Activated T-helper 9 cell treated with anti-CD3 and anti-CD28 coated beads, Interleukin-2, amount 50 U/mL, for 16 hours (primary cell): ENCODE measurements at regions not wholly inside any gene's neighbourhood (a gene's known extent, or its start where the extent isn't known, plus 50 kb on each side); places are given as distances from the start of the nearest gene placed in this dataset.

Source experiments
- DNase-seq: peaks from one replicate; pipeline ENCODE4 v3.0.0-alpha.2; 2020; ENCODE audit warnings: low read depth

GRCh38 chr10:78298835-78299234 is 265.2 kb downstream of the RPS24 start:
- no peak for DNase-seq

- no peak for DNase-seq
Observed at GRCh38 chr10:78299851-78300468, 266.3 kb downstream of the RPS24 start.

GRCh38 chr10:78300526-78300925 is 266.9 kb downstream of the RPS24 start:
- DNase-seq = no peak

- no peak for DNase-seq
Observed at GRCh38 chr10:78301481-78301880, 267.8 kb downstream of the RPS24 start.

- no peak for DNase-seq
Observed at GRCh38 chr10:78301891-78302738, 268.5 kb downstream of the RPS24 start.

GRCh38 chr10:78302739-78302988 is 269.0 kb downstream of the RPS24 start:
- no peak for DNase-seq

GRCh38 chr10:78302989-78303854 is 269.6 kb downstream of the RPS24 start:
- DNase-seq = peak; percentile 96

GRCh38 chr10:78304091-78305045 is 270.7 kb downstream of the RPS24 start:
- DNase-seq = no peak

GRCh38 chr10:78305311-78305710 is 271.6 kb downstream of the RPS24 start:
- DNase-seq = no peak

- DNase-seq = no peak
Observed at GRCh38 chr10:78306358-78306757, 272.7 kb downstream of the RPS24 start.

- no peak for DNase-seq
Observed at GRCh38 chr10:78307576-78307975, 273.9 kb downstream of the RPS24 start.

GRCh38 chr10:78309536-78310237 is 276.0 kb downstream of the RPS24 start:
- DNase-seq = no peak

- no peak for DNase-seq
Observed at GRCh38 chr10:78310481-78311080, 276.9 kb downstream of the RPS24 start.

GRCh38 chr10:78312197-78313047 is 278.8 kb downstream of the RPS24 start:
- DNase-seq = no peak

GRCh38 chr10:78313048-78313381 is 279.4 kb downstream of the RPS24 start:
- DNase-seq = no peak

GRCh38 chr10:78313636-78314035 is 280.0 kb downstream of the RPS24 start:
- DNase-seq = no peak

- no peak for DNase-seq
Observed at GRCh38 chr10:78314651-78315050, 281.0 kb downstream of the RPS24 start.

- no peak for DNase-seq
Observed at GRCh38 chr10:78316451-78316931, 282.8 kb downstream of the RPS24 start.

- DNase-seq = no peak
Observed at GRCh38 chr10:78318305-78318704, 284.6 kb downstream of the RPS24 start.

GRCh38 chr10:78319371-78319770 is 285.7 kb downstream of the RPS24 start:
- DNase-seq = no peak
